GM21381 (cell line): ENCODE measurements at regions not wholly inside any gene's neighbourhood (a gene's known extent, or its start where the extent isn't known, plus 50 kb on each side); places are given as distances from the start of the nearest gene placed in this dataset.

ENCODE experiments used
- ATAC-seq: cut with Tn5 transposase; IDR thresholded peaks from one replicate; pipeline ENCODE4 v1.9.1; 2021; ENCODE audit warnings: mild to moderate bottlenecking, moderate library complexity; ENCODE audit not compliant: unreplicated experiment

DNA sequence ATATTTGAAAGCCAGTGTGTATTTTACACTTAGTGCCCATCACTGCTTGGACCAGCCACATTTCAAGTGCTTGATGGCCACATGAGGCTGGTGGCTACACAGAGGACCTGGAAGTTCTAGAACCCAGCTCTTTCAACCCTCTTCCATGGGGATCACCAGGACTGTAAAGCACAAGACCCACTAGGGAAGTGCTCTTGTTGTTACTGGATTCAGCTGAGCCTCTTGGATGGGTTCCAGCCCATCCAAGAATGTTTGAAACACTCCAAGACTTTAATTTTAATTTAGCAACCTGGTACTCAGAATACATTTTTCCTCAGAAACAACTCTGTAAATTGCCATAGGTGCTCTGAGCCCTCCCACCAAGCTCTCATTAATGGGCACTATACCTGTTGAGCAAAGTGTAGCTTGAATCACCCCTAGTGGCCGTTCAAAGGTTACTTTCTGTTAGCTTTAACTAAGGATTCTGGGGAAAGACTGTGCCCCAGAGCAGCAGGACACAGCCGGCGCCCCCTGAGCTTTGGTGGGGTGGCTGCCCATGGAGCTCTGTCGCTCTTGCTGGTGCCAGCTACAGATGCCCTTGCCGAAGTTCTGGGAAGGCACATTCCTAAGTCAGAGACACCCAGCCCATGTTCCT is 212.4 kb downstream of the HSD17B3 start:
- ATAC-seq = no peak

DNA sequence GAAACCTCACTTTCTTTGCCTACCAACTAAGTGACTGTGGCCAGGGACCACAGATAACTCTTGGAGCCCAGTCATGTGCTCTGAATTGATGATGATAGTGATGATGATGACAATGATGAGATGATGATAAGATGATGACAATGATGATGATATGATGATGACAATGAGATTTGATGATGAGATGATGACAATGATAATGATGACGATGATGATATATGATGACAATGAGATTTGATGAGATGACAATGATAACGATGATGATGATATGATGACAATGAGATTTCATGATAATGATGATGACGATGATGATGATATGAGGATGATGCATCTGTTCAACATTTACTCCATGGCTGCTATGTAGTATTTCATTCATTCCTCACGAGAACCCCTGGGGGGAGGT is 213.0 kb downstream of the ERCC6L2 start:
- no peak for ATAC-seq

DNA sequence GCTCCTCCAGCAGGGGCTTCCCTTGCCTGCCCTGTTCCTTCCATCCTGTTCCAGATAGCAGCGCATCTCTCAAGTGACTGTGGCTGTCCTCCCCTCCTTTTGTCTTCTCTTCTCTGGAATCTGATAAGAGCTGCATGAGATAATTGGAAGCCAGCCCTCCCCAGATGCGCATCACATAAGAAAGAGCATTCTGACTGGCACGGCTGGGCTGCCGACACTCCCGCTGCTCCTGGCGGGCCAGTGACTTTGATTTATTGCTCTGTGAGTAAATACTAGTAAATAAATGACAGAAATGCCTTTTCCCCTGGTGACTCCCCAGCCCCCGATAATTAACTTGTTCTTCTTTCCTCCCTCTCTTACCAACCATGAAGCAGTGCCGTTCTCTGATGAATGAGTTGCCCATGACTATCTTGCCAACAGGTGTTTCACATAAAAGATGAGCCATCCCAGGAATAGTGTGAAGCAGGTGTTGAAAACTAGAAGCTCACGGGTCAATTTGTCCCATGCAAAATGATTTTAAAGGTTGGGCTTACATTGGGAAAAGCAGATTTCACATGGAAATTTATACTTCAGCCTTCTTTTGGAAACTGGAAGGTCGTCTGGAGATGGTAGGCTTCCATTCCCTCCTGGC is 212.3 kb downstream of the ERCC6L2 start:
- no peak for ATAC-seq

DNA sequence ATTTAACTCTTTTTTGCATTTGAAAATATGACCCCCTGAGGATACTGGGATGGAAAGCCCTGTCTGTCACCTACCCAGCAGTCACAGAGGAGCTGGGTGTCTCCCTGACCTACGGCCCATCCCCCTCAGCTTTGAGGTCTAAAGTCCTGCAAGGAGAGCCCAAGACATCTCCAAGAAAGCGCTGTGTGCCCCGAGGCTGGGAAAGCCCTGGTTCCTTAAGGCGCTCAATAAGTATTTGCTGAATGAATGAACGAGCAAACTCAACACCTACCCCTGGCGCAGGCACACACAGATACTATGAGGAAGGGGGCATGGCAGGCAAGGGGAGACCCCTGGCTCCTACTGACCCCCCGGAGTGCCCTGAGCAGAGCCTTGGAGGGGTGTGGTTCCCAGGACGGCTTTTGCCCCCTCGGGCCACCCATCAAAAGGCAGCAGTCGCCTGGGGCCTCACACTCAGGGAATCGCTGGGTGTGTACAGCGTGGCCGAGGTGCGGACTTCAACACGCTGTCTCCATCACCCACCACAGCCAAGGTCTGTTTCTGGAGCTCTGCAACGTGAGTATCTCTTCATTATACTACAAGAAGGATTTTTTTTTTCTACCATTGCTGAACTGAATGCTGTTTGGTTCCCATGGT is 211.6 kb downstream of the ERCC6L2 start:
- no peak for ATAC-seq

DNA sequence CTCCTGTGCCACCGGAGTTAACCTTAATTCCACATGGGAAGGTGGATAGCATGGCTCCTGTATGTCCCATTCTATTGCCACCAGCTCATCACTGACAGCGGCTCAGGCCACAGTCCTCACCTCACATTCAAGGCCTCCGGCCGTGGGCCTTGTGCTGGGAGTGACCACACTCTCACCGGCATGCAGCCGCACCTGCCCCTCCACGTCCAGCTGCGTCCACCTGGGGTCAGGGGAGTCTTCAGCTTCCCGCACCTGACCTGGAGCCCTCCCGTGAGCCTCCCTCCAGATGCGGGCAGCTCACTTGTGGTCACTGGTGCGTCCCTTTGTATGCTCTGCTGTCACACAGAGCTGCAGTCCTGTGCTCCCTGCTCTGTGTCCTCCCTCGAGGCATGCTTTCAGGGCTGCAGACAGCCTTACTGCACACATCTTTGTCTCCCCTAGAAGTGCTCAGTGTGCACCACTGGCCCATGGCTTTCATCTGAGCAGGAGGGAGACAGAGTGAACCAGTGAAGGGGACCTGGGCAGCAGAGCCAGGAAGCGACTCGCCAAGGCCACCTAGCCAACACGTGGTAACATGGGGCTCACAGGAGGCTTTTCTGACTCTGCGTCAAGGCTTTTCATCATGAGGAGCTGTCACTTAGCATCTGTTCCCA is 210.1 kb downstream of the ERCC6L2 start:
- no peak for ATAC-seq

DNA sequence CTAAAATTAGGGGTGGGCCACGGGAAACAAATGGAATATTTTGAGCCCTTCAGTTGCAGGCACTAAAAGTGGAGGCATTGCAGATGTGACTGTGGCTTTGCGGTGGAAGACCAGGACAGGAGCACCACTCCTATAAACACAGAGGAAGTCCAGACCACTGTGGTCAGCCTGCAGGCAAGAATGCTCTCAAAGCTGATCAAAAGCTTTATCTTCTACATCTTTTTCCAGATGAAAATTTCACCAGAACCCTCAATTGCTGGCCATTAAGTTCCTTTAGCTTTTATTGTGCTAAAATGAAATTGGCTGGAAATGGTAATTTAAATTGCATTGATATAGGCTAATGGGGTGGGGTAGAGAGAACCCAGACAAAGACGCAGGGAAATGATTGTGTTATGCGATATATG is 208.8 kb downstream of the ERCC6L2 start:
- no peak for ATAC-seq

DNA sequence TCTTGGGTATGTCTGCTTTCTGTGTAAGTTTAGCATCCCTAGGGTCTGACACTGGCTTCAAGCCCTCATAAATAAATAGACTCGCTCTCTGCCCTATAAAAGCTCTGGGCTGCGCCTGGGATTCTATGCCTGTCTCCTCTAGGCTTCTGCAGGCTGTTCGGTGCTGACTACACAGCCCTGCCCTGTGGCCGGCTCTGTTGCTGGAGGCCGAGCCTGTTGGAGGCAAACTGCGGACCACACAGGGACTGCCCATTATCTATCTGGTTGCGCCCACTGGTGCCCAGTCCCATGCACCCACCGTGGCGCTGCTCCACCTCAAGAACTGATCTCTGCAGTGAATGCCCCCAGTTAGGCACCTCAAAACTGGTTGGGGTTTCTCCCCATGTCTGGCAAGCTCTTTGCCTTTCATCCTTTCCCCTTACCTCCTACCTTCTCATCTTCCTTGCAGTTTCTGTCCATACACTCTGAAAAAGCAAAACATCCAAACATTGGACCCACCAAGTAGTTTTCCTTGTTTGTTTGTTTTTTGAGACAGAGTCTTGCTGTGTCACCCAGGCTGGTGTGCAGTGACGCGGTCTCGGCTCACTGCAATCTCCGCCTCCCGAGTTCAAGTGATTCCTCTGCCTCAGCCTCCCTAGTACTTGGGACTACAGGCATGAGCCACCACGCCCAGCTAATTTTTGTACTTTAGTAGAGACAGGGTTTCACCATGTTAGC is 207.2 kb downstream of the ERCC6L2 start:
- no peak for ATAC-seq

DNA sequence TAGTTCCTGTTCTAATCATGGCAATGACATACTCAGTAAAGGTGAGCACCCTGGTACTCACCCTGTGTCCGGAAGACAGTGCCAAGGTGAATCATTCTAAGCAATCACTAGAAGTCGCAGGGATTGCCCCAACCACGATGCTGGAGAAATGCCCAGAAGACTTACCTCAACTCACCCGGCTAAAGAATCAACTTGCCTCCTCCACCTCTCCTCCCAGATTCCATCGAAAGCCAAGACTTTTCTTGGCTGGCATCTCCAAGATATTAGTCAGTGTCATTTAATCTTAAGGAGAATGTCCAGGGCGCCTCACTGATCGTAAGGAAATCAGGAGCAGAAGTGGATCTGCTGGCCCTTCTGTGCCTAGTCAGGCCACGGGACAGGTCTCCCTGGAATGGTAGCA is 204.9 kb downstream of the ERCC6L2 start:
- no peak for ATAC-seq

DNA sequence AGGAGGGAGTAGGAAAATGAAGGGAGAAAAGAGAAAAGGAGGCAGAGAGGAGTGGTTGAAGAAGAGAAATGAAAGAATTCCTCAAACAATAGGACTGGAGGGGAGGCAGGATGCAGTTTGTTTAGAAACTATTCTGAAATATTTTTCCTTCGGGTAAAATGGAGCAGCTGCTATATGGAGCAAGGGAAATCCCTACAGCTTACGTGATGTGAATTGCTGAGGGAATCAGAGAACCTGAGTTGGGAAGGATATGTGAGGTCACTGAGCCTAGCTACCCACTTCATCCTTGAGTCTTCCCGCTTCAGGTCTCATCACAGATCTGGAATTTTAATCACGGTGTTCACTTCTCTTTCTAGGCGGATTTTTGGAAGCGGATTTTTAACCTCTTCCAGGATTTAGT is 204.3 kb downstream of the ERCC6L2 start:
- no peak for ATAC-seq

DNA sequence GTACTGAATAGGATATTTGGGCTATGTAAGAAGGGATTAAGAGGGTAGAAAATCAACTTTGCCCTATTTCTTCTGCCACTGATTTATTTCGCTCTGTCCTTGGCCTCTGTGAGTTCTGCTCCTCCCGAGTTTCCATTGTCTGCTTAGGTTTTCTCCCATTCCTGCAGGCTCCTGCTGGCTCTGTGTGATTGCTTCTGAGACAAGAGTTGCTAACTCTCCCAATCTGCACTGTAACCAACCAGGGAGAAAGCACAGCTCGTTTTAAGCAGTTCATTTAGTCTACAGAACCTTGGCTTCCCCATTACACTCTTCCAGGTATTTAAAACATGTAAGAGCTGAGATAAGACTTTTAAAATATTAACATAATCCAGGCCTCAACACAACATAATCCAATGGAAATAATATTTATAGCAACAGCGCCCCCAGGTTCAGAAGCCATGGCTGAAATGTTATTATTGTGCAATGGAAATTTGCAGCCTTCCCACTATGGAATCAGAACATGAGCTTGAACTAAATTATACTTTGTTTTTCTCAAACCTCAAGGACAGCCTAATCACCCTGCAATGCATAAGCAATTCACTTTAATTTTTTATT is 203.5 kb downstream of the ERCC6L2 start:
- ATAC-seq = no peak

DNA sequence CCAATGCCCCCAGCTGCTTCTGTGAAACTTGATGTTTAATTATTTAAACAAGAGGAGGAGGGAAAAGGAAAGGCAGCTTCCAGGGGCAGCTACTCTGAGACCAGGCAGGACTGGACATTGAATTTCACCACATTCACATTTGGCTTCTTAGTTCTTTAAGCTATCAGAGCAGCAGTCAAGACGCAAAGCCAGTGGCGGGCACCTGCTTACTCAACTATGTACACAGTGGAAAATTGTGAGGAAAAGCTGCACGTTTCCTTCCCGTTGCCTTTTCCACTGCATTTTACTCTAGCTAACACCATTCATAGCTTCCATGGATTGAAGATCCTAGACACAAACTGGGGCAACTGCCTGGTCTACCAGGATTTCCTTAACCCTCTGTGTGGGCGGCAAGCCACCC is 200.3 kb downstream of the ERCC6L2 start:
- no peak for ATAC-seq

DNA sequence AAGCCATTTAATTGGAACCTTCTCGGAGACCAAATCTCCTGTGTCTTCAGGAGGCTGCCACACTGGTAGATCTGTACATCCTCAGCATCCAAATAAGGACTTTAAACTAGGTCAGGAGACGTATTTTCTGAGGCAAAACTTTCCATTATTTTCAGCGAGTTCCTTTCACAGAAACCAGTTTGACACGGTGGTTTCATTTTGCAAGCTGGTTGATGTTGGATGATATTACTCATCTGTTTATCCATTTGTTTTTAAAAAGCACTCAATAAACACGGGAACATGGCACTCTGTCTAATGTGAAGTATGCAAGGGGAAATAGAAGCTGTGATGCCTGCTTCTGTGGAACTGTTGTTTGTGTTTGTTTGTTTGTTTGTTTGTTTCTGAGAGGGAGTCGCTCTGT is 199.6 kb downstream of the ERCC6L2 start:
- ATAC-seq = no peak

DNA sequence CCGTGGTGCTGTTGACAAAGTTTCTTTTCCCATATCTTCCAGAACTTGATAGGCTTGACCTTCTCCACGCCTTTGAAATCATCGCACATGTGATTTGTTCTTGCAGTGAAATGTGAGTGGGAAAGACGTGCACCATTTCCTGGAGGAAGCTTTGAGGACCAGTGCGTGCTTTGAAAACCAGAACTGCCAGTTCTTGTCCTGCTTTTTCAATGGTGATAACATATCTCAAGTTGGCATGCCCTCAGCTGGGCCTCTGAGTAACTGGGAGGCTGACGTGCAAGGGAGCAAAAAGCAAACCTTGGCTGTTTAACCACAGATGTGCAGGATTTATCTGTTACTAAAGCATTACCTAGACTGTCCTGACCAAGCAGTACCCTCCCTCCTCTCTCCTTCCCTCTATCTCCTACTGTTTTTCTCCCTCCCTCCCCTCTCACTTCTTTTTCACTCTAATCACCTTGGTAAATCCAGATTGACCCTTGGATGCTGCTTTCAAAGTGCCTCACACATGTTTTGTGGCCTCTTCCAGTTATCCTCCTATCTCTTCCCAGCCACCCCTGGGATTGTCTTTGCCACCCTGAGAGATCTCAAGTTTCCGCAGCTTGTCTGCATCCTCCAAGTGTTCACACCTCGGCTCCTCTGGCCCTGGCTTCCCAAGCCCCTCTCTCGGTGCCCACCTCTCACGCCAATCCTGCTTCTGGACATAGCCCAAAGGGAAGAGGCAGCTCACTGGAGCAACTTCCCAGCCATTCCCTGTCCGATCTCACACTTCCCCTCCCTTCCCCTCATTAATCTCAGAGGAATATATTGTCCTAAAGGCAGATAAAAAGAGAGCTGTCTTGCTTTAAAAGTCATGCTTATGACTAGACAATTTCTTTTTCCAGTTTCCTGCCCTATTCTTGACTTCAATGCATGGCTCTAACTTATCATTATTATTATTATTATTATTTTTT is 198.3 kb downstream of the ERCC6L2 start:
- no peak for ATAC-seq

DNA sequence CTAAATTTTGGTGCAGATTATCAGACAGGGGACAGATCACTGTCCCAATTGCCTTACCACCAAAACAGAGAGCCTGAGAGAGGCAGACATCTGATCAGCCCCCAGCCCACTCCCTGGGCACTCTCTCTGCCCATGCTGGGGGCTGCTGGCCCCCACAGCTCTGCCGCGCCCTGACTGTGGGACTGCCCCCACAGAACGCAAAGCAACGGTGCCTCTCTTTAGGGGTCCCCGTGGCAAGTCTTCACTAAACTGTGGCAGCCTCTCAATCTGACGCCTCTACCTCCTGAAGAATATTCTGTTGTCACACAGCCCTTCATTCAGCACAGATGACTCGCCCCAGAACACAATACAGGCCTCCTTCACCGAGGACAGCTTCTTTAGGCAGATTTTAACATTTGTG is 197.4 kb downstream of the ERCC6L2 start:
- no peak for ATAC-seq

DNA sequence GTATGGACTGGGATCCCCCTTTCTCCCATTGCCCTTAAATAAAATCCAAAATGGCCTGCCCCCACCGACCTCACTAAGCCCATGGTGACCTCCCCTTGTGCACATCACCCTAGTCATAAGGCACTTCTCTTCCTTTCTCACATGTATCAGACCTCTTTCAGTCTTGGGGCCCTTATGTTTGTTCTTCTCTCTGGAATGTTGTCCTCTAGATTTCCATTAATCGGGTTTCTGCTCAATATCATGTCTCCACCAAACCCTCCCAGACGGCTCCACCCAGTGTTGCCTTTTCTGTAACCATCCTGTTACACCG is 196.3 kb downstream of the ERCC6L2 start:
- ATAC-seq = no peak

DNA sequence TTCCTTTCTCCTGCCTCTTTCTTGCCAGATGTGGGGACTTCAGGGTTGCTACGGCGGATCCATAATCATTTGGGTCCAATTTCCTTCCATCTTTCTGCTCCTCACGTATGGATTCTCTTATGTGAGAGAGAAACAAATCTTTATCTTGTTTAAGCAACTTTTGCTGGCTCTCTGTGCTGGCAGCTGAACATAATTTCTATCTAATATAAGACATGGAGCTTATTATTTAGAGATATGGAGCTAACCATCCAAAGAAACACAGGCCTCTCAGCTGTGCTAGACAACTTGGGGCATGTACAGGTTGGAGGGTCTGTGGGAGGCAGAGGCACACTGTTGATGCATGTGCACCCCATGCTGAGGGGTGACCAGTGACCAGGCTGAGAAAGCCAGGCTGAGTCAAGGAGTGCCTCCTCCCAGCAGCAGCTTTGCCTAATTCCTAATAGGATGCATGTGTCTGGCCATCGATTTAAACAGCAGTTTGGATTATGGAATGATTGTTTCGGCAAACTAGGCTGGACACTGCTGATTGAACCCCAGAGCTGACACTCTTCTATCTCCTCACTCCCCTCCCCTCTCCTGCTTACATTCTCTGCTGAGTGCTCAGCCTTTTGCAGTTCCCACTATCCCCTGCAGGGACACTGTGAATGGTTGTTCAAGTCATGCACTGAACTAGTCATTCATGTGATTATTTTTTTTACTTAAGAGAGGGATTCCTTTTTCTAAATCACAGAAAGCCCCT is 195.8 kb downstream of the ERCC6L2 start:
- no peak for ATAC-seq

DNA sequence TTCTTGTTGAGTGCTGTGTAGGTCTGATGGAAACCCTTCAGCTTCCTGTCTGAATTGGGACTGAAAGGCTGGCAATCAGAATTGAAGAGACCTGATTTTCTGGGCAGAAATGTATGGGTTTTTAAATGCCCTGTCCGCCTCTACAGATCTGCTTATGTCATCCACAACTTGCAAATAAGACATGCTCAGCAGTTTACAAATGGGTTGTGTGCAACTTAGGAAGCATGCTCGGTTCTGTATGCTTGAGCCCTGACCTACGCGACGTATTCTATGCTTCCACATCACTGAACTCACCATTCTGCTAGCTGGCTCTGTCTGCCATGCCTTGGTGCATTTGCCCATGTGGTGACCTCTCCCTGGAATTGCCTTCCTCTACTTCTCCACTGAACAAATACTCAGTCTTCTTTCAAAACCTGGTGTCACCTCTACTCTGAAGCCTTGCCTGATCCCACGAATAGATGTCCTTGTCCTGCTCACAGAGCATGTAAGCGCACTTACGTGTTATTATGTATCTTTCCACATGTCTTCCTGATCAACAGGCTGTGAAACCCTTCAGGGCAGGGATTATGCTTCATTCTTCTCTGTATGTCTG is 194.2 kb downstream of the ERCC6L2 start:
- no peak for ATAC-seq

DNA sequence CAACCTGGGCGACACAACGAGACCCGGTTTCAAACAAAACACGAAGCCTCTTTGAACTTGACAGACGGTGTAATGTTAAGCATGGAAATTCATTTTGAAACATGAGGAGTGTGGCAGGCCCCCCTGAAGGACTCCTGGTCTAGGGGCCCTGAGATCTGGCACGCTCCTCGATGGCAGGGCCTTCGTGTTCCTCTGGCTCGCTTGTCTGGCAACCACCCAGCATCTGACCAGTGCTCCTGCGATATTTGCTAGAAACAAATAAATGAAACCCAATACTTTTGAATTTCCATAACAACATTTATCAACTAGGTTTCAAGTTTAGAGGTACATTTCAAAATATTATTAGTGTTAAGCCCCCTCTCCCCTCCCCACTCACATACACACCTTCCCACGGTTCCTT is 193.0 kb downstream of the ERCC6L2 start:
- ATAC-seq = no peak

DNA sequence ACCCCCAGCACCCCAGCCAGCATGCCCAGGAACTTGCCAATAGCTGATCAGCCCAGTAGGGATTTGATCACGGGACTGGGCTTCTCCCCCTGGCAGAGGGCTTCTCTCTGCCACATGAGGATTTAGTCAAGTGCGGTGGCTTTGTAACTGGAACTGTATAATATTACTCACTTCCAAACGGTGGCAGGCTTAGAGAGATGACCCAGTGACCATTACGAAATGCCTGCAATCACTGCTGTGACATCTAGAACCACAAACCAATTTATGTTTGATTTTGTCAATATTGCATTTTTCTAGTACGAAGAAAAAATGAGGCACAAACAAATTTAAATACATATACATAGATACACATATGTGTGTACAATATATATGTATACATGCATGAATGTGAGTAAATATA is 192.1 kb downstream of the ERCC6L2 start:
- no peak for ATAC-seq
